Fibroblast of skin of right quadriceps (primary cell): ENCODE measurements at regions not wholly inside any gene's neighbourhood (a gene's known extent, or its start where the extent isn't known, plus 50 kb on each side); places are given as distances from the start of the nearest gene placed in this dataset.
A peak's percentile ranks its signal among the peaks of the same experiment; 100 is the strongest.
"Not testable (repeated sequence)": the region's sequence is repeated elsewhere in the genome, so short reads cannot be mapped to it uniquely, and the experiment has no call there.

Source experiments
- DNase-seq: peaks from one replicate; pipeline ENCODE4 v3.0.0-alpha.2; 2013

- DNase-seq = peak; percentile 7
Measured at GRCh38 chr2:49801898-49802450, 647.7 kb upstream of the FSHR start.

GRCh38 chr2:49798570-49798969 is 644.3 kb upstream of the FSHR start:
- DNase-seq = no peak

DNA sequence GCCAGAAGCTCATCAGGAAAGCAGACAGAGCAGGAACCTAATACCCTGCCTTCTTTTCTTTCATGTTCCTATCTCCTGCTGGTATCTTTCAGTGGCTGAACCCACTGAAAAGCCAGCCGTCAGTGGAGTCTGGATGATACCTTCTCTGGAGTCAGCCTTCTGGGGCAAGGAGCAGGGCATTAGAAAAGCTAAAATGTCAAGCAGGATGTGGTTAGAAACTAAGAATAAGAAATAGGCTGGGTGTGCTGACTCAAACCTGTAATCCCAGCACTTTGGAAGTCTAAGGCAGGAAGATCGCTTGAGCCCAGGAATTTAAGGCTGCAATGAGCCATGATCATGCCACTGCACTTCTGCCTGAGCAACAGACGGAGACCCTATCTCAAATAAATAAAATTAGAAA is 642.0 kb upstream of the FSHR start:
- peak; percentile 7 for DNase-seq

GRCh38 chr2:49794396-49794795 is 640.1 kb upstream of the FSHR start:
- no peak for DNase-seq

DNA sequence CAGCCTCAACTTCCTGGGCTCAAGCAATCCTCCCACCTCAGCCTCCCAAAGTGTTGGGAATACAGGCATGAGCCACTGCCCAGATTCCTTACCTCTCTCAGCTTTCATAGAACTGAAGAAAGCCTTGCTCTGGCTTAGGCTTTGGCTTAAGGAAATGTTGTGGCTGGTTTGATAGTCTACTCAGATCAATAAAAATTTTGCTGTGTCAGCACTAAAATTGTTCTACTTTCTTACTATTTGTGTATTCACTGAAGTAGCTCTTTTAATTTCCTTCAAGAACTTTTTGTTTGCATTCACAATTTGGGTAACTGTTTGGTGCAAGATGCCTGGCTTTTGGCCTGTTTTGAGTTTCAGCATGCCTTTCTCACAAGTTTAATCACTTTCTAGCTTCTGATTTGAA is 634.0 kb upstream of the FSHR start:
- DNase-seq = no peak

GRCh38 chr2:49780949-49781348 is 626.6 kb upstream of the FSHR start:
- no peak for DNase-seq

DNA sequence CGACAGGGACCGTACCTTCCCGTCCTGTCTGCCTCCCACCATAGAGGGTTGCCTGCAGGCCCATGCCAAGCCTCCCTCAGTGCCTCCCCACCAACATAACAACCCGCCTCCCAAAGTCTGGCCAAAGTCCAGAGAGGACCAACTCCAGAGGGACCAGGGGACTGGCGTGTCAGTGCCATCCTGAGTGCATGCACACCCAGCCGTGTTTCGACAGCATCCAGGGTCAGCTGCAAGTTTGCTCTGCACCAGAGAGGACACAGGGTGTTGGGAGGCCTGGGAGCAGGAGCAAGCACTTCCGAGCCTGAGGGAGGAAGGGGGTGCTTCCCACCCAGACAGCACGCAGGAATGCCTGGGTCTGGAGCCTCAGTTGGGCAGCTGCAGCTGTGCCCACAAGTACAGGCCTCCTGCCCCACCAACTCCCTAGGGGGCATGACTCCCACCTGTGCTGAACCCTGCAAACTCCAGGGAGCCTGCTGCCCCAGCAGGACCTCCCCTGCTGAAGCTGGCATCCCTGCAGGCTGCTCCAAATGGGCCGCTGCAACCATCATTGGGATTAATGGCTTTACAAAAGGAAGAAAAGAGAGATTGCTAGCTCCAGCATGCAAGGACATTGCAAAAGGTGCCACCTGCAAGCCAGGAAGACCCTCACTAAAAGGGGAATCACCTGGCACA is 618.1 kb upstream of the FSHR start:
- no peak for DNase-seq

DNA sequence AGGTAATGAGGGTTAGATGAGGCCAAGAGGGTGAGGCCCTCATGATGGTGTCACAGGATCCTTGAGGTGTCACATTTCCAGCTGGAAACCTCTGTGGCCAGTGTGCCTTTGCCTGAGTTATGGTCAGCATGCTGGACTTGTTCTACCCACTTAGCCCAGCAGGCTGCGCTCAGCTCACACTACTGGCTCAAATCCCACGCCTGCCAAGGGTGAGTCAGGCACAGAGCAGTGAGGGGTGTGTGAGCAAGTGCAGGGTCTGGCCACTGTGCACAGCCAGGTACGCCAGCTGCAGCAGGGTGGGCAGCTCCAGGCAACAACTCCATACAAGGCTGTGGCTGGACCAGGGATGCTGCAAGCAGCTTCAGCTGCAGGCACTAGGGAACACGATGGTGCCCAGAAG is 616.6 kb upstream of the FSHR start:
- DNase-seq = peak; percentile 37

- no peak for DNase-seq
Measured at GRCh38 chr2:49767316-49767715, 613.0 kb upstream of the FSHR start.

DNA sequence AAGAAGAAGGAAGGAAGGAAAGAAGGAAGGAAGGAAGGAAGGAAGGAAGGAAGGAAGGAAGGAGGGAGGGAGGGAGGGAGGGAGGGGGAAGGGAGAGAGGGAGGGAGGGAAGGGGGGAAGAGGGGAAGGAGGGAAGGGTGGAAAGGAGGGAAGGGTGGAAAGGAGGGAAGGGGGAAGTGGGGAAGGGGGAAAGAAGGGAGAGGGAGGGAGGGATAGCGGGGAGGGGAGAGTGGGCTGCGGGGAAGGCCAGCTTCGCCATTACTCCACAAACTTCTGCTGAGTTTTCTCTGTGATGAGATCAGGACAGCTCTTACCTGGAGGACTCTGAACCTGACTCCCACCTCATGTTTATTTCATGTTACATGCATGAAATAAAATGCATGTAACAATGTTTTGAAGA is 601.5 kb upstream of the FSHR start:
- DNase-seq = no peak

- no peak for DNase-seq
Measured at GRCh38 chr2:49754381-49754780, 600.1 kb upstream of the FSHR start.

- DNase-seq = no peak
Measured at GRCh38 chr2:49753344-49753985, 599.1 kb upstream of the FSHR start.

DNA sequence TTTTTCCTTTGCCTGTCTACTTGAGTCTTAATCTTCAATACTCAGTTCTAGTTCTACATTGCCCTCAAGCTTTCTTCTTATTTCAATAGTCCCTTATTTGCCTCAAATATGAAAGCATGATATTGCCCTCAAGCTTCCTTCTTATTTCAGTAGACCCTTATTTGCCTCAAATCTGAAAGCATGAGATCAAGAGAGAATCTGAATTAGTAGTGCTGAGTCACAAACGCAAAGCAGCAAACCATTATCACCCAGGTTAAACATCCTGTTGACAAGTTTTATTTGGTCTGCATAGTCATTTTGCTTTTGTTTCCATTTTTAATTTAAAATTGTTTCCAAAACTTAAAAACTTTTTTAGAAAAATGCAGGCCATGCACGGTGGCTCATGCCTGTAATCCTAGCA is 583.3 kb upstream of the FSHR start:
- no peak for DNase-seq

GRCh38 chr2:49732924-49733323 is 578.6 kb upstream of the FSHR start:
- DNase-seq = not testable (repeated sequence)

DNA sequence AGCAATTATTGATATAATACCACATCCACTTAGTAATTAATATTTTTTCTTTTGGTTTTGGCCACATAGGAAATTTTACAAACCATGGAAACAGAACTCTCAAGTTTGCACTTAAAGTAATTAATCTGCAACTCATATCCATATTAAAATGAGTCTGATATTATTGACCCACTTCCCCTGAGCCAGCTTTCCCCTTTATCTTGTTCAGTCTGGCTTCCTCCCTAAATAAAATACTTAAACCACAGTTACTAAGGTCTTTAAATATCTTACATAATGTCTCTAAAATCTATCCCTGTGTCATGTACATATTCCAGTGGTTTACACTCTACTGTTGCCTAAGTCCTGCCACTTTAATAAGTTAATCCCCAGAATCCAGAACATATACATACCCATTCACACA is 564.9 kb upstream of the FSHR start:
- DNase-seq = no peak

DNA sequence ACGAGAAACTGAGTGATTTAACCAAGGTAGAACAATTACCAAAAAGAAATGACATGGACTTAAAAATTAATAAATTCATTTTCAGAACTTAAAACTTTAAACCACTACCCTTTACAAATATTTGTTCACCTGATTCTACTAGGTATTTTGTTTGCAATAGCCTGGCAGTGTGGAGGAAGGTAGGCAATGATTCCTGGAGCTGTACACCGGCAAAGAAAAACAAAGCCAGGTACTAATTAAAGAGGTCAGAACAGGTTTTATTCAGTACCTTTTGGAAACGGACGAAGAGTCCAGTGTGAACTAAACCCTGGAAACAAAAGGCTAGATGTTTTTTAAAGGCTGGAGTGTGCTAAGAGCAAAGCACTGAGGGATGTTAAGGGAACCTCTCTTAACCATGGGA is 561.3 kb upstream of the FSHR start:
- no peak for DNase-seq

DNA sequence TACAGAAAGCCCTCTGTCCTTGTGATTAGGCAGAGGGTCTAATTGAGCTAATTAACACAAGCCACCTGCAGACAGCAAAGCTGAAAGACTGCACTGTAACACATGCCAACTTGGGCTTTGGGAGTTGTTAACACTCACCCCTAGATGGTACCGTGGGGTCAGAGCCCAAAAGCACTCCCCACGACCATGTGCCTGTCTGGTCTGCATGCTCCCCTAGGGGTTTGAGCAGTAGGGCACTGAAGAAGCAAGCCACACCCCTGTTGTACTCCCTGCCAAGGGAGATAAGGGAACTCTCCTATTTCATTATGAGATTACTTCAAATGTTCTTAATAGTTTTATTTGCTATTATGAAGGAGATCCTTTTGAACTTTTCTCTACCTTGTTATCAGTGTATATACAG is 560.1 kb upstream of the FSHR start:
- DNase-seq = no peak

DNA sequence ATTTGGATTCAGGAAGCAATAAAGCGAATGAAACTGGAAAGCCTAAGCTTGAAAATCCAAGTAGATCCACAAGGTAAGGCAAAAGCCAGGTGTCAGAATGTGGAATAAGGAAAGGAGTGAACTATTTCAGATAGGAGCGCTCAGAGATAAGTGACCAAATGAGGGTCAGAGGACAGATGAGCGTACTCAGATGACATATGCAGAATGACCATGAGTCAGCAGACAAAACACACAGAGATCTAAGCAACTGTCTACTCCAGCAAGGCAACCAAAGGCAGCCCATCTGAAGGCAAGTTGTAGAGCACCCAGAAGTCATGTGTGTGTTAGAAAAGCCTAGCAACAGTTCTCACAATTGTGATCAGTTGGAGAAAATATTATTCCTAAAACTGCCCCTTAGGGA is 548.4 kb upstream of the FSHR start:
- DNase-seq = no peak

DNA sequence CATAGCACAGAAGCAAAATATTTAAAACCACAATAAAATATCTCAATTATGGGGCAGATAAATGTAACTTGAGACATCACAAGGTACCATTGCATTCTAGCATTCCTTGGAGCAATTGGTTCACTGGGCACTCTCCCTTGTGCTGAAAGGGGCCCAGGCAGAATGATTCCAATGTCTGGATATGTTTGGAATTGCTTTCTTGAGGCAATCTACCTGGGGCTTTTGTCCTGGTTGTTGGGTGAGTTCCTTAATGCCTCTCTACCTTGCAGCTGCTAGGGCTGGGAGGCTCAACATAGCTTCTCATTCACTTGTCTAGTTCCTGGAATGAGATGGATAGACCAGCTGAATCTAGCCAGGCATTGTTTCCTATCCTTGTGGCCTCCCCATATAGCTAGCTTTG is 539.6 kb upstream of the FSHR start:
- no peak for DNase-seq

GRCh38 chr2:49692022-49692421 is 537.7 kb upstream of the FSHR start:
- not testable (repeated sequence) for DNase-seq

GRCh38 chr2:49687918-49688317 is 533.6 kb upstream of the FSHR start:
- no peak for DNase-seq

DNA sequence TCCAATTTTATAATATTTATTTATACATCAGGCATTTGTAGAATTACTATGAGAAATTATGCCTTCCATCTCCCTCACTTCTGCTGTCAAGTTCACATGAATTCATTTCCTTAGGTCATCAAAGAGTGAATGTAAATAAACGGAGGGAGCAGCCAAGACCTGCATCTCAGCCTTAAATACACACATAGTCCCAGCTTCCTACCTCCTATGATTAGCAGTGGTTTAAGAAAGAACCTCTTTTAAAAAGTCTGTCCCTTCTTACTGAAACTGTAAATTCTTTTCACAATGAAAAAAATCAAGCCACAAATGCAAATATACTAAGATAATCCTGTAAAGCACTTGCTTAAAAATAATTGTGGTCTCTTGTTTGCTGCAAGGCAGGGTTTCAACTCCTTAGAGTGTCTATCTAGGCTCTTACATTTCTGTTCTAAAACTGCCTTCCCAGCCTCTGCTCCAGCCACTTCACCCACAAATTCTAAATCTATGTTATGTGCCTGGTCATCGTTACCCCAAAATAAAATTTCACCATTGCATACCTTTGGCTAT is 532.7 kb upstream of the FSHR start:
- DNase-seq = no peak

GRCh38 chr2:49686291-49686690 is 532.0 kb upstream of the FSHR start:
- no peak for DNase-seq

GRCh38 chr2:49677227-49677626 is 522.9 kb upstream of the FSHR start:
- DNase-seq = no peak

- no peak for DNase-seq
Measured at GRCh38 chr2:49664827-49665226, 510.5 kb upstream of the FSHR start.
